ENCODE measurements at regions not wholly inside any gene's neighbourhood (a gene's known extent, or its start where the extent isn't known, plus 50 kb on each side); places are given as distances from the start of the nearest gene placed in this dataset.

DNA sequence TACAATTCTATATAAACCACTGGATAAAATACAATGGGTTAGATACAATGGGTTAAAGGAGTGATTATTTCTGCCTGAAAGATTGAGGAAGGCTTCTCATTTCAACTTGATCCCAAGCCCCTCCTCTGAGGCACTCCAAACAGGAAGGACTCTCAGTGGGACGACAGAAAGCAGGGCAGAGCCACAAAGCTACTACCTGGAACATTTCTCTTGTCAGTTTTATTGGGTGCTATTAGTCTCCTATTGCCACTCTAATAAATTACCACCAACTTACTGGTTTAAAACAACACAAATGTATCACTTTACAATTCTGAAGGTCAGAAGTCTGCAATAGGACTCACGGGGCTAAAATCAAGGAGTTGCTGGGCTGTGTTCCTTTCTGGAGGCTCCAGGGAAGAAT is 146.7 kb downstream of the MREG start:
- Histone ChIP-seq H3K9ac (ENCODE audit: low read length) (no peak overlapping the region), H3K9me2 (ENCODE audit: insufficient read depth, low read length) (no peaks in the 10 kb centered on the region), H3K79me2 (replicated peaks; ENCODE audit: insufficient read depth, low read length) (no peaks in the 10 kb centered on the region), H3K27ac (ENCODE audit: low read length) (no peak overlapping the region), H2AFZ (ENCODE audit: low read depth, low read length) (no peak overlapping the region), H3F3A (ENCODE audit: insufficient read depth, low read length, poor library complexity, severe bottlenecking) (no peaks in the 10 kb centered on the region), H3K4me3 (ENCODE audit: low read length) (no peak overlapping the region), H3K36me3 (ENCODE audit: insufficient read depth, low read length) (no peaks in the 10 kb centered on the region), H3K4me2 (ENCODE audit: low read length) (no peak overlapping the region), H4K20me1 (ENCODE audit: insufficient read depth) (no peaks in the 10 kb centered on the region), H3K9me3 (ENCODE audit: low read length) (no peaks in the 10 kb centered on the region), H3K27me3 (ENCODE audit: insufficient read depth, low read depth, low read length) (no peaks in the 10 kb centered on the region)
- no peak for TF ChIP-seq TAF1 (IDR thresholded peaks at IDR 0.05; ENCODE audit: low read depth)
- no peak for TF ChIP-seq RAD21 (conservative IDR thresholded peaks at IDR 0.05)
- no peak for TF ChIP-seq SMC3 (conservative IDR thresholded peaks at IDR 0.05; ENCODE audit: poor library complexity)
- TF ChIP-seq POLR2AphosphoS5 (IDR thresholded peaks at IDR 0.05): no peak
- no peak for TF ChIP-seq EP300 (conservative IDR thresholded peaks at IDR 0.05; ENCODE audit: poor library complexity, severe bottlenecking)
- no peak for TF ChIP-seq MXI1 (conservative IDR thresholded peaks at IDR 0.05; ENCODE audit: poor library complexity, severe bottlenecking)

DNA sequence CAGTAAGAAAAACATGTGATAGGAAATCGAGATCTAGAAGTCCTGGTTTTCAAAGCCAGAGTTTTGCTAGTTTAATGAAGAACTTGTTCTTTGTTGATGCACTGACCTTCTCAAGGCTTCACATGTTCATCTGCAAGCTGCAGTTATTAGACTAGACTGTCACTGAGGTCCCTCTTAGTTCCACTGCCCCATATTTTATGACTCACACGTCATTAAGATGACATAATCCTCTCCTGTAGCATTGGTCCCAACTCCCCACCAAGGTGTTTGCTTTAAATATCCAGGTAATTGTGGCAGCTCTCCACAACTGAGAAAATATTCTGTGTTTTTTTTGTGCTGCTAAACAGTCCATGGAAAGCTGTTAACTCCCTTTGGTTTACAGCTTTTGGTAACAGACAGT is 149.7 kb downstream of the MREG start:
- H2AFZ ChIP-seq (ENCODE audit: low read depth, low read length): no peak overlapping the region
- no peaks in the 10 kb centered on the region for H3K9me3 ChIP-seq (ENCODE audit: low read length)
- no peak for TF ChIP-seq TAF1 (IDR thresholded peaks at IDR 0.05; ENCODE audit: low read depth)
- no peak for TF ChIP-seq EP300 (conservative IDR thresholded peaks at IDR 0.05; ENCODE audit: poor library complexity, severe bottlenecking)
- no peak for TF ChIP-seq SMC3 (conservative IDR thresholded peaks at IDR 0.05; ENCODE audit: poor library complexity)
- no peak for TF ChIP-seq EZH2 (IDR thresholded peaks at IDR 0.05; ENCODE audit: borderline replicate concordance, insufficient read depth, low read length, poor library complexity, severe bottlenecking)
- no peak for TF ChIP-seq POLR2AphosphoS5 (IDR thresholded peaks at IDR 0.05)

DNA sequence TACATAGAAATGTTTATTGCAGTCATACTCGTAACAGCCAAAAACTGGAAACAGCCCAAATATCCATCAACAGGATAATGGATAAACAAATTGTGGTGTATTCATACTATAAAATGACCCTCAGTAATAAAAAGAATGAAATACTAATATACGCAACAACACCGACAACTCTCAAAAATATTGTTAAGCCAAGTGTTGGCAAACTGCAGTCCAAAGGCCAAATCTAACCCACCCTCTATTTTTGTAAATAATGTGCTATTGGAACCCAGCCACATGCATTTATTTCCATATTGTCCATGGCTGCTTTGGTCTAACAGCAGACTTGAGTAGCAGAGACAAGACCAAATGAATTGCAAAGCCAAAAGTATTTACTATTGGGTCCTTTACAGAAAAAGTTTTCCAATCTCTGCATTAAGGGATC is 151.0 kb downstream of the MREG start:
- no peak overlapping the region for H3K9ac ChIP-seq (ENCODE audit: low read length)
- H3K9me2 ChIP-seq (ENCODE audit: insufficient read depth, low read length): no peaks in the 10 kb centered on the region
- H3K36me3 ChIP-seq (ENCODE audit: insufficient read depth, low read length): no peaks in the 10 kb centered on the region
- H4K20me1 ChIP-seq (ENCODE audit: insufficient read depth): no peaks in the 10 kb centered on the region
- H2AFZ ChIP-seq (ENCODE audit: low read depth, low read length): no peak overlapping the region
- H3K4me2 ChIP-seq (ENCODE audit: low read length): no peak overlapping the region
- no peaks in the 10 kb centered on the region for H3K27me3 ChIP-seq (ENCODE audit: insufficient read depth, low read depth, low read length)
- no peaks in the 10 kb centered on the region for H3K79me2 ChIP-seq (replicated peaks; ENCODE audit: insufficient read depth, low read length)
- no peaks in the 10 kb centered on the region for H3K9me3 ChIP-seq (ENCODE audit: low read length)
- H3K4me3 ChIP-seq (ENCODE audit: low read length): no peak overlapping the region
- no peak overlapping the region for H3K27ac ChIP-seq (ENCODE audit: low read length)
- TF ChIP-seq EZH2 (IDR thresholded peaks at IDR 0.05; ENCODE audit: borderline replicate concordance, insufficient read depth, low read length, poor library complexity, severe bottlenecking): no peak
- TF ChIP-seq SMC3 (conservative IDR thresholded peaks at IDR 0.05; ENCODE audit: poor library complexity): no peak
- TF ChIP-seq, protein P1, sequence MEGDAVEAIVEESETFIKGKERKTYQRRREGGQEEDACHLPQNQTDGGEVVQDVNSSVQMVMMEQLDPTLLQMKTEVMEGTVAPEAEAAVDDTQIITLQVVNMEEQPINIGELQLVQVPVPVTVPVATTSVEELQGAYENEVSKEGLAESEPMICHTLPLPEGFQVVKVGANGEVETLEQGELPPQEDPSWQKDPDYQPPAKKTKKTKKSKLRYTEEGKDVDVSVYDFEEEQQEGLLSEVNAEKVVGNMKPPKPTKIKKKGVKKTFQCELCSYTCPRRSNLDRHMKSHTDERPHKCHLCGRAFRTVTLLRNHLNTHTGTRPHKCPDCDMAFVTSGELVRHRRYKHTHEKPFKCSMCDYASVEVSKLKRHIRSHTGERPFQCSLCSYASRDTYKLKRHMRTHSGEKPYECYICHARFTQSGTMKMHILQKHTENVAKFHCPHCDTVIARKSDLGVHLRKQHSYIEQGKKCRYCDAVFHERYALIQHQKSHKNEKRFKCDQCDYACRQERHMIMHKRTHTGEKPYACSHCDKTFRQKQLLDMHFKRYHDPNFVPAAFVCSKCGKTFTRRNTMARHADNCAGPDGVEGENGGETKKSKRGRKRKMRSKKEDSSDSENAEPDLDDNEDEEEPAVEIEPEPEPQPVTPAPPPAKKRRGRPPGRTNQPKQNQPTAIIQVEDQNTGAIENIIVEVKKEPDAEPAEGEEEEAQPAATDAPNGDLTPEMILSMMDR (IDR thresholded peaks at IDR 0.05; ENCODE audit: poor library complexity, severe bottlenecking): no peak
- TF ChIP-seq EP300 (conservative IDR thresholded peaks at IDR 0.05; ENCODE audit: poor library complexity, severe bottlenecking): no peak
- no peak for TF ChIP-seq MXI1 (conservative IDR thresholded peaks at IDR 0.05; ENCODE audit: poor library complexity, severe bottlenecking)
- TF ChIP-seq, protein P2, sequence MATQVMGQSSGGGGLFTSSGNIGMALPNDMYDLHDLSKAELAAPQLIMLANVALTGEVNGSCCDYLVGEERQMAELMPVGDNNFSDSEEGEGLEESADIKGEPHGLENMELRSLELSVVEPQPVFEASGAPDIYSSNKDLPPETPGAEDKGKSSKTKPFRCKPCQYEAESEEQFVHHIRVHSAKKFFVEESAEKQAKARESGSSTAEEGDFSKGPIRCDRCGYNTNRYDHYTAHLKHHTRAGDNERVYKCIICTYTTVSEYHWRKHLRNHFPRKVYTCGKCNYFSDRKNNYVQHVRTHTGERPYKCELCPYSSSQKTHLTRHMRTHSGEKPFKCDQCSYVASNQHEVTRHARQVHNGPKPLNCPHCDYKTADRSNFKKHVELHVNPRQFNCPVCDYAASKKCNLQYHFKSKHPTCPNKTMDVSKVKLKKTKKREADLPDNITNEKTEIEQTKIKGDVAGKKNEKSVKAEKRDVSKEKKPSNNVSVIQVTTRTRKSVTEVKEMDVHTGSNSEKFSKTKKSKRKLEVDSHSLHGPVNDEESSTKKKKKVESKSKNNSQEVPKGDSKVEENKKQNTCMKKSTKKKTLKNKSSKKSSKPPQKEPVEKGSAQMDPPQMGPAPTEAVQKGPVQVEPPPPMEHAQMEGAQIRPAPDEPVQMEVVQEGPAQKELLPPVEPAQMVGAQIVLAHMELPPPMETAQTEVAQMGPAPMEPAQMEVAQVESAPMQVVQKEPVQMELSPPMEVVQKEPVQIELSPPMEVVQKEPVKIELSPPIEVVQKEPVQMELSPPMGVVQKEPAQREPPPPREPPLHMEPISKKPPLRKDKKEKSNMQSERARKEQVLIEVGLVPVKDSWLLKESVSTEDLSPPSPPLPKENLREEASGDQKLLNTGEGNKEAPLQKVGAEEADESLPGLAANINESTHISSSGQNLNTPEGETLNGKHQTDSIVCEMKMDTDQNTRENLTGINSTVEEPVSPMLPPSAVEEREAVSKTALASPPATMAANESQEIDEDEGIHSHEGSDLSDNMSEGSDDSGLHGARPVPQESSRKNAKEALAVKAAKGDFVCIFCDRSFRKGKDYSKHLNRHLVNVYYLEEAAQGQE (IDR thresholded peaks at IDR 0.05; ENCODE audit: borderline replicate concordance): no peak
- no peak for TF ChIP-seq POLR2AphosphoS5 (IDR thresholded peaks at IDR 0.05)
- TF ChIP-seq TAF1 (IDR thresholded peaks at IDR 0.05; ENCODE audit: low read depth): no peak
- no peaks in the 10 kb centered on the region for H3F3A ChIP-seq (ENCODE audit: insufficient read depth, low read length, poor library complexity, severe bottlenecking)

More for the DNA sequence above, 149.7 kb downstream of the MREG start:
- no peaks in the 10 kb centered on the region for H3K9me2 ChIP-seq (ENCODE audit: insufficient read depth, low read length)
- no peaks in the 10 kb centered on the region for H3F3A ChIP-seq (ENCODE audit: insufficient read depth, low read length, poor library complexity, severe bottlenecking)
- H4K20me1 ChIP-seq (ENCODE audit: insufficient read depth): no peaks in the 10 kb centered on the region
- no peaks in the 10 kb centered on the region for H3K79me2 ChIP-seq (replicated peaks; ENCODE audit: insufficient read depth, low read length)
- no peak overlapping the region for H3K9ac ChIP-seq (ENCODE audit: low read length)
- H3K4me3 ChIP-seq (ENCODE audit: low read length): no peak overlapping the region
- H3K4me2 ChIP-seq (ENCODE audit: low read length): no peak overlapping the region
- H3K27ac ChIP-seq (ENCODE audit: low read length): no peak overlapping the region
- no peaks in the 10 kb centered on the region for H3K27me3 ChIP-seq (ENCODE audit: insufficient read depth, low read depth, low read length)
- no peaks in the 10 kb centered on the region for H3K36me3 ChIP-seq (ENCODE audit: insufficient read depth, low read length)

Data from neural cell (in vitro differentiated cells).